ENCODE measurements at regions not wholly inside any gene's neighbourhood (a gene's known extent, or its start where the extent isn't known, plus 50 kb on each side); places are given as distances from the start of the nearest gene placed in this dataset.

DNA sequence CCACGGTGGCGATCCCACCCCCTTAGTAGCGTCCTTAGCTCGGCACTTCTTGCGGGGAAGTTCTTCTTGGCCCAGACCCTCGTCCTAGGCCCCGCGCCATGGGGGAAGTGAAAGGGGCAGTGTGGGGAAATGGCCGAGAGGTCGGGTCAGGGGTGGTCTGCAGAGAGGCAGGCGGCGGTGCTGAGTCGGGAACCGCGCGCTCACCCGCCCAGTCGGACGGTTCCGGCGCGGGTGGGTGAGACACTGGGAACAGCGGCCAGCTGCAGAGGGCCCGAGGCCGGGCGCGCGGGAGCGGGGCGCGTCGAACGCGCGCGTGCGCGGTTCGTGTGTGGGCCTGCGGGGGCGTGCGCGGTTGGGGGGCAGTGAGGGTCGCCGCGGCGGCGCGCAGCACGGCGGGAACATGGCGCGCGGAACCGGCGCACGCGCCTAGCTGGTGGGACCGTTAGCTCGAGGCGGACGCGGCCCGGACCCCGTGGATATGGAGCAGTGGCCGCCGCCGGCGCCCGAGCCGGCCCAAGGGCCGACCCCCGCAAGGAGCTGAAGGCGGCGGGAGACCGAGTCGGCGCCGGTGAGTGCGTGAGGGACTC is 246.9 kb downstream of the GOLGA6L6 start:
- TF ChIP-seq, protein P1, sequence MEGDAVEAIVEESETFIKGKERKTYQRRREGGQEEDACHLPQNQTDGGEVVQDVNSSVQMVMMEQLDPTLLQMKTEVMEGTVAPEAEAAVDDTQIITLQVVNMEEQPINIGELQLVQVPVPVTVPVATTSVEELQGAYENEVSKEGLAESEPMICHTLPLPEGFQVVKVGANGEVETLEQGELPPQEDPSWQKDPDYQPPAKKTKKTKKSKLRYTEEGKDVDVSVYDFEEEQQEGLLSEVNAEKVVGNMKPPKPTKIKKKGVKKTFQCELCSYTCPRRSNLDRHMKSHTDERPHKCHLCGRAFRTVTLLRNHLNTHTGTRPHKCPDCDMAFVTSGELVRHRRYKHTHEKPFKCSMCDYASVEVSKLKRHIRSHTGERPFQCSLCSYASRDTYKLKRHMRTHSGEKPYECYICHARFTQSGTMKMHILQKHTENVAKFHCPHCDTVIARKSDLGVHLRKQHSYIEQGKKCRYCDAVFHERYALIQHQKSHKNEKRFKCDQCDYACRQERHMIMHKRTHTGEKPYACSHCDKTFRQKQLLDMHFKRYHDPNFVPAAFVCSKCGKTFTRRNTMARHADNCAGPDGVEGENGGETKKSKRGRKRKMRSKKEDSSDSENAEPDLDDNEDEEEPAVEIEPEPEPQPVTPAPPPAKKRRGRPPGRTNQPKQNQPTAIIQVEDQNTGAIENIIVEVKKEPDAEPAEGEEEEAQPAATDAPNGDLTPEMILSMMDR (IDR thresholded peaks at IDR 0.05) = no peak
- TF ChIP-seq MAFK (IDR thresholded peaks at IDR 0.05; ENCODE audit: partially characterized antibody) (no peak), POLR2A (IDR thresholded peaks at IDR 0.05; ENCODE audit: low read length) (no peak), POLR2AphosphoS2 (conservative IDR thresholded peaks at IDR 0.05; ENCODE audit: low read length) (no peak), JUNB (IDR thresholded peaks at IDR 0.05) (no peak), RNF2 (IDR thresholded peaks at IDR 0.05; ENCODE audit: borderline replicate concordance, low read depth) (no peak)

Data from A549 (cell line).